ENCODE measurements at regions not wholly inside any gene's neighbourhood (a gene's known extent, or its start where the extent isn't known, plus 50 kb on each side); places are given as distances from the start of the nearest gene placed in this dataset.

DNA sequence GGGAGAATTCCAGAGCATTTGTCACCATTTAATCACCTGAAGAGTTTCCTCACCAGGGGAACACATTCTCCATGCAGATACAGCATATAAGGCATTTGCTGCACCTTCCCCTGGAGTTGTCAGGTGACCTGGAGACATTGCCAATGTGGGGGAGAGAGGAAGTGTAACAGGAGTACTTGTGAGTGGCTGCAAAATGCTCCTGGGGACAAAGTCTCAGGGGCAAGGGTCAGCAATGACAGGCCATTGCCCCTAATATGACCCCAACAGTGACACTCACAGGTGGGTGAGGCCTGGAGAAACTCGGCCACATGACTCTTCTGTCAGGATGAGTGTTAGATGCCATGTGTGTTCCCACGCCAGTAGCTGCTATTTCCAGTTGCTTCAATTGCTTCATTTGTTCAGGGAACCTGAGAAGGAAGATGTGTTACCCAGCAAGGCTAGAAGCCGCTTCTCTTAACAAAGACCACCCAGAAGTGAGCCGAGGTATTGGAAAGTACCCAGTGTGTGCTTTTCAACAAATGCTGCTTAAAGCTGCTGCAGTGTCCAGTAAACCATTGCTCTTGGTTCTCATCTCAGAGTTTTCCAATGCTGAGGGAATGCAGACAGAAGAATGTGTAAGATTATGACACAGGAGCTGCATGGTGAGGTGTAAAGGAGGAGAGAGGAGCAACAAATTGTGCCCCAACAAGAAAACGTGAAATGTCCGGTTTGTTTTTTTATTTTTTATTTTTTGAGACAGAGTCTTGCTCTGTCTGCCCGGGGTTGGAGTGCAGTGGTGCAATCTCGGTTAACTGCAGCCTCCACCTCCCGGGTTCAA lies 128.2 kb upstream of the SLC44A1 start:
- H2AFZ ChIP-seq (ENCODE audit: insufficient read depth, low read depth, low read length, poor library complexity, severe bottlenecking): no peak overlapping the region
- TF ChIP-seq CTCF (IDR thresholded peaks at IDR 0.05): no peak
- no peaks in the 10 kb centered on the region for H3K36me3 ChIP-seq (replicated peaks in 1 of 2; ENCODE audit: control insufficient read depth in 1 of 2, insufficient read depth in 2 of 2, low read length in 2 of 2)
- Mint-ChIP-seq H3K9me3 (no peaks in the 10 kb centered on the region), H3K27me3 (ENCODE audit: low read depth in 3 of 3) (peaks cover 0 to 3% (median 2%) of the 10 kb centered on the region in 3 donors), H3K4me1 (peaks cover 30% of the 10 kb centered on the region), H3K4me3 (peak overlapping the region in 1 of 2 donors; percentile 53), H3K36me3 (no peaks in the 10 kb centered on the region), H3K27ac (peak overlapping the region in 6 of 7 donors; percentile 77 to 94 (median 92))
- peaks cover 26 to 27% of the 10 kb centered on the region in 2 donors for H3K4me1 ChIP-seq (ENCODE audit: control insufficient read depth in 1 of 2, insufficient read depth in 2 of 2, low read length in 2 of 2)
- H3K27ac ChIP-seq (ENCODE audit: low read depth in 1 of 2, low read length in 2 of 2): peak overlapping the region; percentile 46 to 84
- peak overlapping the region; percentile 3 for H3K4me2 ChIP-seq (replicated peaks; ENCODE audit: extremely low read depth, low read length, poor library complexity, severe bottlenecking)
- no peaks in the 10 kb centered on the region for H4K20me1 ChIP-seq (ENCODE audit: insufficient read depth, low read length)
- peak overlapping the region in 1 of 3 experiments; percentile 13 for H3K4me3 ChIP-seq (replicated peaks in 1 of 3; ENCODE audit: low read depth in 2 of 3, low read length in 3 of 3)
- DNase-seq: peak; percentile 8 to 47 (median 24)
- H3K9ac ChIP-seq (ENCODE audit: insufficient read depth, low read length, poor library complexity, severe bottlenecking): no peak overlapping the region
- no peaks in the 10 kb centered on the region for H3K9me3 ChIP-seq (replicated peaks in 1 of 2; ENCODE audit: control insufficient read depth in 1 of 2, insufficient read depth in 1 of 2, low read length in 2 of 2)
- intact Hi-C loops (cut with micrococcal nuclease): loop anchor here in 1 of 2 donors (5.0 kb wide), 1 partner anchor 49 kb away; no protein-coding TSS in a partner anchor
- 96% methylated on average over 8 of the region's 9 CpGs for WGBS (ENCODE audit: insufficient coverage)
- no peaks in the 10 kb centered on the region for H3K27me3 ChIP-seq (ENCODE audit: control insufficient read depth in 2 of 2, insufficient read depth in 2 of 2, low read length in 2 of 2)
- H3K79me2 ChIP-seq (ENCODE audit: insufficient read depth, low read length): no peaks in the 10 kb centered on the region

- H3K9me3 Mint-ChIP-seq: no peaks in the 10 kb centered on the region
- no peak overlapping the region for H3K4me2 ChIP-seq (replicated peaks; ENCODE audit: extremely low read depth, low read length, poor library complexity, severe bottlenecking)
- no peaks in the 10 kb centered on the region for H3K9me3 ChIP-seq (replicated peaks in 1 of 2; ENCODE audit: control insufficient read depth in 1 of 2, insufficient read depth in 1 of 2, low read length in 2 of 2)
- H3K36me3 ChIP-seq (replicated peaks in 1 of 2; ENCODE audit: control insufficient read depth in 1 of 2, insufficient read depth in 2 of 2, low read length in 2 of 2): no peaks in the 10 kb centered on the region
- no peak for TF ChIP-seq CTCF (IDR thresholded peaks at IDR 0.05)
- peak overlapping the region in 1 of 7 donors; percentile 30 for H3K27ac Mint-ChIP-seq
- H2AFZ ChIP-seq (ENCODE audit: insufficient read depth, low read depth, low read length, poor library complexity, severe bottlenecking): no peak overlapping the region
- H3K4me1 Mint-ChIP-seq: peaks cover 30% of the 10 kb centered on the region
- intact Hi-C loops (cut with micrococcal nuclease): loop anchor here in 1 of 2 donors (5.0 kb wide), 1 partner anchor 50 kb away; no protein-coding TSS in a partner anchor
- H3K4me3 ChIP-seq (replicated peaks in 1 of 3; ENCODE audit: low read depth in 2 of 3, low read length in 3 of 3): no peak overlapping the region
- no peaks in the 10 kb centered on the region for H3K79me2 ChIP-seq (ENCODE audit: insufficient read depth, low read length)
- peaks cover 0 to 3% (median 2%) of the 10 kb centered on the region in 3 donors for H3K27me3 Mint-ChIP-seq (ENCODE audit: low read depth in 3 of 3)
- no peaks in the 10 kb centered on the region for H3K27me3 ChIP-seq (ENCODE audit: control insufficient read depth in 2 of 2, insufficient read depth in 2 of 2, low read length in 2 of 2)
- no peak overlapping the region for H3K9ac ChIP-seq (ENCODE audit: insufficient read depth, low read length, poor library complexity, severe bottlenecking)
- H4K20me1 ChIP-seq (ENCODE audit: insufficient read depth, low read length): no peaks in the 10 kb centered on the region
- WGBS (ENCODE audit: insufficient coverage): 93% methylated on average over 2 of the region's 2 CpGs
- no peak overlapping the region for H3K27ac ChIP-seq (ENCODE audit: low read depth in 1 of 2, low read length in 2 of 2)
- H3K4me1 ChIP-seq (ENCODE audit: control insufficient read depth in 1 of 2, insufficient read depth in 2 of 2, low read length in 2 of 2): peaks cover 26 to 27% of the 10 kb centered on the region in 2 donors
- H3K4me3 Mint-ChIP-seq: no peak overlapping the region
- no peaks in the 10 kb centered on the region for H3K36me3 Mint-ChIP-seq
- no peak for DNase-seq
Observed at GRCh38 chr9:105117234-105117633, 127.2 kb upstream of the SLC44A1 start.

Data from CD14-positive monocyte (primary cell).